HG02763 (cell line): ENCODE measurements at regions not wholly inside any gene's neighbourhood (a gene's known extent, or its start where the extent isn't known, plus 50 kb on each side); places are given as distances from the start of the nearest gene placed in this dataset.

Experiments
- ATAC-seq: cut with Tn5 transposase; IDR thresholded peaks from one replicate; pipeline ENCODE4 v1.9.1; 2021; ENCODE audit warnings: mild to moderate bottlenecking, moderate library complexity; ENCODE audit not compliant: unreplicated experiment

GRCh38 chr15:60093273-60094067 is 89.4 kb downstream of the FOXB1 start:
- ATAC-seq = no peak

GRCh38 chr15:60095711-60096110 is 91.6 kb downstream of the FOXB1 start:
- ATAC-seq = no peak

DNA sequence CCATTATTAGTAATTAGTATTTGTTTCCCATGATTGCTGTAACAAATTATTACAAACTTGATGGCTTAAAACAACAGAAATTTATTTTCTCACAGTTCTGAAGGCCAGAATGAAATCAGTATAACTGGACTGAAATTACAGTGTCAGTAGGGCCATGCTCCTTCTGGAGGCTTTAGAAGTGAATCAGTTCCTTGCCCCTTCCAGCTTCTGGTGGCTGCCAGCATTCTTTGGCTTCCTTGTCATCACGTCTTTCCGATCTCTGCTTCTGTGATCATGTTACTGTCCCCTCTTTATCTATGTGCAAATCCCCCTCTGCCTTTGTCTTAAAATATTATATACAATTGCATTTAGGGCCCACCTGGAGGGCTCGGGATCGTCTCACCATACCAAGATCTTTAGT is 92.0 kb downstream of the FOXB1 start:
- ATAC-seq = no peak

DNA sequence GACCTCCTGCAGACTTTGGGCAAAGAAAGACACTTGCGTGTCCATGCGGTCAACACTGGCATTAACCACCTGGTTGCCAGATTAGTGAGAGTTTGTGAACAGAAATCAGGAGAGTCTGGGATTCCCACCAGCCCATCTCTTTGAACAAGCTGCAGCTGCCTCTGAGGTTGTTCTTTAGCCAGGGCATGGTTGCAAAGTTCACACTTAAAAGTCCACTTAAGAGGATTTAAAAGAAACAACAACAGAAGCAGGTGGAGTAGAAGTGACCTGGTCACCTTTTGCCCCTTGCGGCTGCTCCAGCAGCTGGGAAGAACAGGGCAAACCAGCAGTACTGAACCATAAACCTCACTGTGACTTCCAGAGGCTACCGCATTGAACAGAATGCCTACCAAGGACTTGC is 97.3 kb downstream of the FOXB1 start:
- ATAC-seq = no peak

- ATAC-seq = no peak
Measured at GRCh38 chr15:60102748-60103147, 98.6 kb downstream of the FOXB1 start.

GRCh38 chr15:60110909-60111308 is 106.8 kb downstream of the FOXB1 start:
- no peak for ATAC-seq

DNA sequence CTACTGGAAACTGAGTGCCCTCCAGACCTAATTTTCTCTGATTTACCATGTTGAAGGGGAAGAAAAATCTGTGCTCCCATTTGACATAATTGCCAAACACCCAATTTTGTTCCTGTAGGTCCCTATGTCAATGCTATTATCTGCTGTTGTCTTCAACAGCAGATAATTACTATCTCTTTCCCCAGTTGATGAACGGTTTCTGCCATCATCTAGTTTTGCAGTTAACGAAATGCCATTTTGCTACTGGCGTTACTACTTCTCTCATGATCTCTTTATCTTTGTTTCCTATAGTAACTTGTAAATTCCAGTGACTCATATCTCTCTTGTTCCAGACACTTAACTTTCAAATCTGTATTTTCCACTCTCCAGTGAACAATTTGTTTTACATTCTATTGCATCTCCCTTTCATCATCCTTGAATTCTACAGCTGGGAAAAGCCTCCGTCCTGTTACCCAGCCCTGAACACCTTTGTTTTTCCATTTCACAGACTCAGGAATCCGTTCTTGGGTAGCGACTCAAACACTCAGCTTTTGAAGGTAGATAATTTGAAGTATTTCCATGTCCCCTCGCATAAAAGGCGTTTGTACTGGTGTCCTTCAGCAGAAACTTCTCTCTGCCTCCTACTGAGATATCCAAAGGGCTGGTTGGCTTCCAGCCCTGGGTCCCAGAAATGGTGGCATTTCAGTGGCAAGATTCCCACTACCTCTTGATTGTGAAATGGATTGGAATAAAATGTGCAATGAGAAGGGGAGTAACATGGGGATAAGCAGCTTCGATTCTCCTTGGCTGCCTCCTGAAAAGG is 111.7 kb downstream of the FOXB1 start:
- ATAC-seq = no peak

- ATAC-seq = no peak
Measured at GRCh38 chr15:60116456-60117089, 112.5 kb downstream of the FOXB1 start.

GRCh38 chr15:60118146-60118545 is 114.0 kb downstream of the FOXB1 start:
- ATAC-seq = no peak

GRCh38 chr15:60118626-60119025 is 114.5 kb downstream of the FOXB1 start:
- ATAC-seq = no peak

DNA sequence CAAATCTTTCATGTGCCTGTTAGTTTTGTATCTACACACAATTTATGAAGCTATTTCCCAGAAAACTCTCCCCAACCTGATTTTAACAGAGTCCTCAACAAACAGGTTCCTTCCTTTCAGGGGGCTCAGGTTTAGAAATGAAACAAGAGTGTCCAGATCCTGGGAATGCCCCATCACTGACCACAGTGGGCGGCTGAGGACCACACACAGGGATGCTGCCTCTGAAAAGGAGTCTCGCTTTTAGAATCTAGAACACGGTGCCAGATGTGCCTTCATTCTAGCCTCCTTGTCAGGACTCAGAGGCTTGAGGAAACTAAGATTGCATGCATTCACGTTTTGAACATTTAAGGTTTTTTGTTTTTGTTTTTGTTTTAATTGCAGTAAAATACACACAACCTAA is 115.0 kb downstream of the FOXB1 start:
- ATAC-seq = no peak

GRCh38 chr15:60120100-60120499 is 116.0 kb downstream of the FOXB1 start:
- ATAC-seq = no peak

GRCh38 chr15:60121845-60122244 is 117.7 kb downstream of the FOXB1 start:
- no peak for ATAC-seq

DNA sequence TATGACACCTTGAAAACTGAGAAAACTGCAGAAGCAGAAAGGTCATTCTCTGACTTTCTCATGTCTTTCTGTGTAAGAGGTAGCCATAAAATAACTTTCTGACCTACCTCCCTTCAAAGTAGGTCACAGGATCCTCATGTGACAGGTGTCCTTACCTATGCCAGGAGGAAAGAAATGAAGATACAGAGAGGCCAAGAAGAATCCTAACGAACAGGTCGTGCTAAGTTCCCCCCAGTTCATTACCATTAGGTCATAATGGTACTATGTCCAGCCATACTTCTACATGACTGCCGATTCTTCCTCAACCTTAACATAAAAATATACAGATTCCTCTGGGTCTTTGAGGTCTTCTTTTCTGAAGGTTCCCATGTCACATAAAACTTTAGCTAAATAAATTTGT is 118.6 kb downstream of the FOXB1 start:
- ATAC-seq = no peak

- ATAC-seq = no peak
Measured at GRCh38 chr15:60124460-60125070, 120.5 kb downstream of the FOXB1 start.

DNA sequence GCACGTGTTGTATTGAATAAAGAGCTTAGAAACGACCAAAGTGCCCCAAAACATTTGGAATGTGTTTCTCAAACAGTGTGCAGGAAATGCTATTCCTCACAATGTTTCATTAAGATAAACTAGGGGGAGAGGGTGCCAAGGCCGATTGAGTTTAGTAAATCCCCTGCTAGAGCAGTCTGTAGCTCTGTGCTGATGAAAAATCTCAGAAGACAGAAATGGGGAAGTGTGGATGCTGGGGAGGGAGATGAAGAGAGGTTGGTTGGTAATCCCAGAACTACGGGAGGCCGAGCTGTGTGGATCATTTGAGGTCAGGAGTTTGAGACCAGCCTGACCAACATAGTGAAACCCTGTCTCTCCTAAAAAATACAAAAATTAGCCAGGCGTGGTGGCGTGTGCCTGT is 121.2 kb downstream of the FOXB1 start:
- no peak for ATAC-seq

GRCh38 chr15:60126200-60126599 is 122.1 kb downstream of the FOXB1 start:
- ATAC-seq = no peak

GRCh38 chr15:60126661-60127060 is 122.5 kb downstream of the FOXB1 start:
- no peak for ATAC-seq

DNA sequence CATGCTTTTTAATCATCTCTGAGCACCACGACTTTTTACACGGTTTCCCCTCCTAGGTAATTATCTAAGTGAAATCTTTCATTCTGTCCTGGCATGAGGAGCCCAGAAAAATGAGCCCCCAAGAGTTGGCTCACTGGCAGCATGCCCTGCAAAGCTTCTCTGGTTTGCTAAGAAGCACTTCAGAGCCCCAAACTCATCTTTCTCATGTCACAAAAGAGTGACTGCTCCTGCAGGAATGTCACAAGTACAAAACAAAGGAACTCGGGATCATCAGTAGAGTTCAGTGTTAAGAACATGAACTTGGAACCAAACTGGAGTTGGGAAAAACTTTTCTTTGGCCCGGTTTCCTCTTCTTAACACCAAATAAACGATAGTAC is 123.9 kb downstream of the FOXB1 start:
- ATAC-seq = no peak

- ATAC-seq = no peak
Measured at GRCh38 chr15:60128710-60129109, 124.6 kb downstream of the FOXB1 start.

GRCh38 chr15:60130398-60130797 is 126.3 kb downstream of the FOXB1 start:
- ATAC-seq = no peak
